PC-9 (cell line): ENCODE measurements at regions not wholly inside any gene's neighbourhood (a gene's known extent, or its start where the extent isn't known, plus 50 kb on each side); places are given as distances from the start of the nearest gene placed in this dataset.

Experiments used
- EZH2 ChIP-seq: fragments of 200-600 bp; sonication (generic); IDR thresholded peaks from 2 replicates; pipeline ENCODE4 v1.8.0; 2017; ENCODE audit warnings: antibody characterized with exemption, low read depth
- TF ChIP-seq, protein P1 (sequence below): fragments of 200-600 bp; sonication (generic); conservative IDR thresholded peaks from 2 replicates; pipeline ENCODE4 v1.6.1; 2017; ENCODE audit warnings: mixed run types, antibody characterized with exemption, mild to moderate bottlenecking, moderate library complexity

DNA sequence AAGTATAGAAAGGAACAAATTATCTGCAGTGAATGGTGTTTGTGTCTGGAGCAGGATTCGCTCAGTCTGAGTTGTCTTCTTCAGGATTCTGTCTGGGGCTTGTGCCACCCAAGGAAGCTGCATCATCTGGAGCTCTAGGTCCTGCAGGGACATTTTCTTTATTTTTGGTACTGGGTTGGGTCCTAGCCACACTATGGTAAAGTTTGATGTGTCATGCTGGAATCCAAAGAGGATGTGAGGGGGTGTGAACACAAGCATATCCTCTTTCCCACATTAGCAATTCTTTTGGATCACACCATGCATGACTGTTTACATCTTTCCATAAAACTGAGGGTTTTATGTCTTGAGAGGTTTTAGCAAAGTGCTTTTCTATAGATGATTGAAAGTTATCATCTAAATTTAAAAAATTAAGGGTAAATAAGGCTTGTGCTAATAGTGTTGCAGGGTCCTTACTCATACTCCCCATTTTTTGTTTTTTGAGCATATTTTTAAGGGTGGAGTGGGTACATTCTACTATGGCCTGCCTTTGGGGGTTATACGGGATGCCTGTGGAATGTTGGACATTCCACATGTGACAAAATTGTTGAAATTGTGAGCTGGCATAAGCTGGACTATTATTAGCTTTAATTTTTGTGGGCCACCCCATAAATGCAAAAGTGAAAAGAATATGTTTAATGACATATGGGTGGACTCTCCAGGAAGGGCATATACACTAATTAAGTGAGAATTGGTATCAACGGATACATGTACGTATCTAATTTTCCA lies 152.0 kb upstream of the HMCN1 start:
- no peak for TF ChIP-seq EZH2
- TF ChIP-seq, protein P1, sequence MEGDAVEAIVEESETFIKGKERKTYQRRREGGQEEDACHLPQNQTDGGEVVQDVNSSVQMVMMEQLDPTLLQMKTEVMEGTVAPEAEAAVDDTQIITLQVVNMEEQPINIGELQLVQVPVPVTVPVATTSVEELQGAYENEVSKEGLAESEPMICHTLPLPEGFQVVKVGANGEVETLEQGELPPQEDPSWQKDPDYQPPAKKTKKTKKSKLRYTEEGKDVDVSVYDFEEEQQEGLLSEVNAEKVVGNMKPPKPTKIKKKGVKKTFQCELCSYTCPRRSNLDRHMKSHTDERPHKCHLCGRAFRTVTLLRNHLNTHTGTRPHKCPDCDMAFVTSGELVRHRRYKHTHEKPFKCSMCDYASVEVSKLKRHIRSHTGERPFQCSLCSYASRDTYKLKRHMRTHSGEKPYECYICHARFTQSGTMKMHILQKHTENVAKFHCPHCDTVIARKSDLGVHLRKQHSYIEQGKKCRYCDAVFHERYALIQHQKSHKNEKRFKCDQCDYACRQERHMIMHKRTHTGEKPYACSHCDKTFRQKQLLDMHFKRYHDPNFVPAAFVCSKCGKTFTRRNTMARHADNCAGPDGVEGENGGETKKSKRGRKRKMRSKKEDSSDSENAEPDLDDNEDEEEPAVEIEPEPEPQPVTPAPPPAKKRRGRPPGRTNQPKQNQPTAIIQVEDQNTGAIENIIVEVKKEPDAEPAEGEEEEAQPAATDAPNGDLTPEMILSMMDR, result no peak
